ENCODE measurements at regions not wholly inside any gene's neighbourhood (a gene's known extent, or its start where the extent isn't known, plus 50 kb on each side); places are given as distances from the start of the nearest gene placed in this dataset.

- peaks cover 0 to 6% (median 2%) of the 10 kb centered on the region in 5 donors for H3K9me3 ChIP-seq (ENCODE audit: control insufficient read depth in 5 of 5, low read length in 5 of 5)
- no peak overlapping the region for H3K27ac ChIP-seq (ENCODE audit: low read depth, low read length)
- H3K36me3 ChIP-seq (ENCODE audit: control insufficient read depth in 5 of 5, insufficient read depth in 5 of 5, low read length in 5 of 5) = no peaks in the 10 kb centered on the region
- H3K4me3 ChIP-seq (ENCODE audit: low read depth in 1 of 5, low read length in 5 of 5) = no peak overlapping the region
- no peak overlapping the region for H3K9ac ChIP-seq (ENCODE audit: low read length in 5 of 5)
- H3K27me3 ChIP-seq (ENCODE audit: control insufficient read depth in 5 of 5, insufficient read depth in 4 of 5, low read length in 5 of 5) = no peaks in the 10 kb centered on the region
- no peaks in the 10 kb centered on the region for H3K4me1 ChIP-seq (ENCODE audit: control insufficient read depth in 5 of 5, insufficient read depth in 5 of 5, low read length in 5 of 5)
Observed at GRCh38 chr2:120415060-120415459, 69.1 kb downstream of the INHBB start.

- no peaks in the 10 kb centered on the region for H3K4me1 ChIP-seq (ENCODE audit: control insufficient read depth in 5 of 5, insufficient read depth in 5 of 5, low read length in 5 of 5)
- H3K4me3 ChIP-seq (ENCODE audit: low read depth in 1 of 5, low read length in 5 of 5) = no peak overlapping the region
- H3K9me3 ChIP-seq (ENCODE audit: control insufficient read depth in 5 of 5, low read length in 5 of 5) = peaks cover 0 to 3% (median 0%) of the 10 kb centered on the region in 5 donors
- no peak overlapping the region for H3K9ac ChIP-seq (ENCODE audit: low read length in 5 of 5)
- H3K36me3 ChIP-seq (ENCODE audit: control insufficient read depth in 5 of 5, insufficient read depth in 5 of 5, low read length in 5 of 5) = no peaks in the 10 kb centered on the region
- no peaks in the 10 kb centered on the region for H3K27me3 ChIP-seq (ENCODE audit: control insufficient read depth in 5 of 5, insufficient read depth in 4 of 5, low read length in 5 of 5)
- H3K27ac ChIP-seq (ENCODE audit: low read depth, low read length) = no peak overlapping the region
Observed at GRCh38 chr2:120415728-120416509, 70.0 kb downstream of the INHBB start.

- H3K27ac ChIP-seq (ENCODE audit: low read depth, low read length) = no peak overlapping the region
- no peaks in the 10 kb centered on the region for H3K36me3 ChIP-seq (ENCODE audit: control insufficient read depth in 5 of 5, insufficient read depth in 5 of 5, low read length in 5 of 5)
- H3K4me1 ChIP-seq (ENCODE audit: control insufficient read depth in 5 of 5, insufficient read depth in 5 of 5, low read length in 5 of 5) = no peaks in the 10 kb centered on the region
- no peaks in the 10 kb centered on the region for H3K9me3 ChIP-seq (ENCODE audit: control insufficient read depth in 5 of 5, low read length in 5 of 5)
- H3K27me3 ChIP-seq (ENCODE audit: control insufficient read depth in 5 of 5, insufficient read depth in 4 of 5, low read length in 5 of 5) = peaks cover 0 to 3% (median 0%) of the 10 kb centered on the region in 5 donors
- no peak overlapping the region for H3K9ac ChIP-seq (ENCODE audit: low read length in 5 of 5)
- no peak overlapping the region for H3K4me3 ChIP-seq (ENCODE audit: low read depth in 1 of 5, low read length in 5 of 5)
Observed at GRCh38 chr2:120418174-120418787, 72.3 kb downstream of the INHBB start.

- H3K36me3 ChIP-seq (ENCODE audit: control insufficient read depth in 5 of 5, insufficient read depth in 5 of 5, low read length in 5 of 5) = no peaks in the 10 kb centered on the region
- H3K9ac ChIP-seq (ENCODE audit: low read length in 5 of 5) = no peak overlapping the region
- H3K4me1 ChIP-seq (ENCODE audit: control insufficient read depth in 5 of 5, insufficient read depth in 5 of 5, low read length in 5 of 5) = no peaks in the 10 kb centered on the region
Observed at GRCh38 chr2:120419073-120419472, 73.1 kb downstream of the INHBB start.

GRCh38 chr2:120419955-120420354, 74.0 kb downstream of the INHBB start:
- Histone ChIP-seq H3K9ac (ENCODE audit: low read length in 5 of 5) (no peak overlapping the region), H3K4me3 (ENCODE audit: low read depth in 1 of 5, low read length in 5 of 5) (no peak overlapping the region), H3K27me3 (ENCODE audit: control insufficient read depth in 5 of 5, insufficient read depth in 4 of 5, low read length in 5 of 5) (peaks cover 0 to 4% (median 3%) of the 10 kb centered on the region in 5 donors), H3K27ac (ENCODE audit: low read depth, low read length) (no peak overlapping the region), H3K36me3 (ENCODE audit: control insufficient read depth in 5 of 5, insufficient read depth in 5 of 5, low read length in 5 of 5) (no peaks in the 10 kb centered on the region), H3K9me3 (ENCODE audit: control insufficient read depth in 5 of 5, low read length in 5 of 5) (no peaks in the 10 kb centered on the region), H3K4me1 (ENCODE audit: control insufficient read depth in 5 of 5, insufficient read depth in 5 of 5, low read length in 5 of 5) (no peaks in the 10 kb centered on the region)

More at GRCh38 chr2:120419073-120419472, 73.1 kb downstream of the INHBB start:
- peaks cover 0 to 3% (median 0%) of the 10 kb centered on the region in 5 donors for H3K27me3 ChIP-seq (ENCODE audit: control insufficient read depth in 5 of 5, insufficient read depth in 4 of 5, low read length in 5 of 5)
- no peak overlapping the region for H3K27ac ChIP-seq (ENCODE audit: low read depth, low read length)
- no peak overlapping the region for H3K4me3 ChIP-seq (ENCODE audit: low read depth in 1 of 5, low read length in 5 of 5)
- H3K9me3 ChIP-seq (ENCODE audit: control insufficient read depth in 5 of 5, low read length in 5 of 5) = no peaks in the 10 kb centered on the region

GRCh38 chr2:120421126-120421829, 75.3 kb downstream of the INHBB start:
- Histone ChIP-seq H3K4me3 (ENCODE audit: low read depth in 1 of 5, low read length in 5 of 5) (no peak overlapping the region), H3K36me3 (ENCODE audit: control insufficient read depth in 5 of 5, insufficient read depth in 5 of 5, low read length in 5 of 5) (no peaks in the 10 kb centered on the region), H3K27ac (ENCODE audit: low read depth, low read length) (no peak overlapping the region), H3K9ac (ENCODE audit: low read length in 5 of 5) (no peak overlapping the region), H3K4me1 (ENCODE audit: control insufficient read depth in 5 of 5, insufficient read depth in 5 of 5, low read length in 5 of 5) (no peaks in the 10 kb centered on the region), H3K27me3 (ENCODE audit: control insufficient read depth in 5 of 5, insufficient read depth in 4 of 5, low read length in 5 of 5) (peaks cover 0 to 4% (median 3%) of the 10 kb centered on the region in 5 donors), H3K9me3 (ENCODE audit: control insufficient read depth in 5 of 5, low read length in 5 of 5) (no peaks in the 10 kb centered on the region)

- Histone ChIP-seq H3K4me1 (ENCODE audit: control insufficient read depth in 5 of 5, insufficient read depth in 5 of 5, low read length in 5 of 5) (no peaks in the 10 kb centered on the region), H3K36me3 (ENCODE audit: control insufficient read depth in 5 of 5, insufficient read depth in 5 of 5, low read length in 5 of 5) (no peaks in the 10 kb centered on the region), H3K4me3 (ENCODE audit: low read depth in 1 of 5, low read length in 5 of 5) (no peak overlapping the region), H3K9ac (ENCODE audit: low read length in 5 of 5) (no peak overlapping the region), H3K9me3 (ENCODE audit: control insufficient read depth in 5 of 5, low read length in 5 of 5) (no peaks in the 10 kb centered on the region), H3K27me3 (ENCODE audit: control insufficient read depth in 5 of 5, insufficient read depth in 4 of 5, low read length in 5 of 5) (peaks cover 0 to 4% (median 3%) of the 10 kb centered on the region in 5 donors), H3K27ac (ENCODE audit: low read depth, low read length) (no peak overlapping the region)
Observed at GRCh38 chr2:120421830-120422175, 75.9 kb downstream of the INHBB start.

- Histone ChIP-seq H3K27me3 (ENCODE audit: control insufficient read depth in 5 of 5, insufficient read depth in 4 of 5, low read length in 5 of 5) (peaks cover 0 to 4% (median 3%) of the 10 kb centered on the region in 5 donors), H3K9ac (ENCODE audit: low read length in 5 of 5) (no peak overlapping the region), H3K9me3 (ENCODE audit: control insufficient read depth in 5 of 5, low read length in 5 of 5) (no peaks in the 10 kb centered on the region), H3K27ac (ENCODE audit: low read depth, low read length) (no peak overlapping the region), H3K4me1 (ENCODE audit: control insufficient read depth in 5 of 5, insufficient read depth in 5 of 5, low read length in 5 of 5) (no peaks in the 10 kb centered on the region), H3K36me3 (ENCODE audit: control insufficient read depth in 5 of 5, insufficient read depth in 5 of 5, low read length in 5 of 5) (no peaks in the 10 kb centered on the region), H3K4me3 (ENCODE audit: low read depth in 1 of 5, low read length in 5 of 5) (no peak overlapping the region)
Observed at GRCh38 chr2:120422465-120423160, 76.7 kb downstream of the INHBB start.

- no peak overlapping the region for H3K4me3 ChIP-seq (ENCODE audit: low read depth in 1 of 5, low read length in 5 of 5)
- H3K27me3 ChIP-seq (ENCODE audit: control insufficient read depth in 5 of 5, insufficient read depth in 4 of 5, low read length in 5 of 5) = peaks cover 0 to 4% (median 3%) of the 10 kb centered on the region in 5 donors
Observed at GRCh38 chr2:120423167-120423943, 77.4 kb downstream of the INHBB start.

More at GRCh38 chr2:120423167-120423943, 77.4 kb downstream of the INHBB start:
- H3K9ac ChIP-seq (ENCODE audit: low read length in 5 of 5) = no peak overlapping the region
- H3K36me3 ChIP-seq (ENCODE audit: control insufficient read depth in 5 of 5, insufficient read depth in 5 of 5, low read length in 5 of 5) = no peaks in the 10 kb centered on the region
- no peaks in the 10 kb centered on the region for H3K9me3 ChIP-seq (ENCODE audit: control insufficient read depth in 5 of 5, low read length in 5 of 5)
- no peaks in the 10 kb centered on the region for H3K4me1 ChIP-seq (ENCODE audit: control insufficient read depth in 5 of 5, insufficient read depth in 5 of 5, low read length in 5 of 5)
- H3K27ac ChIP-seq (ENCODE audit: low read depth, low read length) = no peak overlapping the region

Measured in subcutaneous abdominal adipose tissue (tissue), 5 donors.